ENCODE measurements at regions not wholly inside any gene's neighbourhood (a gene's known extent, or its start where the extent isn't known, plus 50 kb on each side); places are given as distances from the start of the nearest gene placed in this dataset.

GRCh38 chr2:166637051-166637450, 143.0 kb upstream of the SCN7A start:
- no peak for TF ChIP-seq CTCF (conservative IDR thresholded peaks at IDR 0.05; ENCODE audit: low read depth, low read length)
- TF ChIP-seq EZH2 (IDR thresholded peaks at IDR 0.05; ENCODE audit: borderline replicate concordance, low read depth, low read length, poor library complexity, severe bottlenecking), result no peak
